HG02678 (cell line): ENCODE measurements at regions not wholly inside any gene's neighbourhood (a gene's known extent, or its start where the extent isn't known, plus 50 kb on each side); places are given as distances from the start of the nearest gene placed in this dataset.
"Not testable (repeated sequence)": the region's sequence is repeated elsewhere in the genome, so short reads cannot be mapped to it uniquely, and the experiment has no call there.

Experiments used
- ATAC-seq: cut with Tn5 transposase; IDR thresholded peaks from one replicate; pipeline ENCODE4 v1.9.1; 2021; ENCODE audit warnings: mild to moderate bottlenecking, moderate library complexity; ENCODE audit not compliant: unreplicated experiment

DNA sequence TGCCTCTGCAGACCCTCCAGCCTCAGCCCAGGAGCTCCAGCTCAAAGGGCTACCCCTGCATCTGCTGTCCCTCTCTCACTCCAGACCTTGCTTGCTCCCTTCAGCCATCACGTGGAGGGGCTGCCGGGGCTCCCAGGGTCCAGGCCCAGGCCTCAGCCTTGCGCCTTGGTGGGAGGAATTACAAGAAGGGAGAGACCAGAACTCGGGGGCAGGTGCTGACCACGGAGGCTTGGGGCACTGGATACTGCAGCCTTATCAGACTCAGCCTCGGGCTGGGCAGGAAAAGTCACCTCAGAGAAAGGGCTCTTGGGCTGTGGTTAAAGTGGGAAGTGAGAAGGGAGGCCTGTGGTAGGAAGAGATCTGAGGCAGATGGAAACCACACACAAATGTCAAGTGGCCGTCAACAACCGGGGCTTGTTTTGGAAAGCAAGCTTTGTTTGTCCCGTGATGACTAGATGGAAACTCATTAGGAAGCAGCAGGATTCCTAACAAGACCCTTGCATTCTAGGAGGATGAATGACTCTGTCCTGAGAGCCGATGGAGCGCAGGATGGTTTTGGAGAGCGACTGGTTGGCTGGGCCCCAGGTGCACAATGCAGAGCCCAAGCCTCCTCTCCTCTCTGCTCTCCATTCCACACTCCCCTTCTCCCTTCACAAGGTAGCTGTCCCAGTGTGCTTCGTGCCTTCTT lies 1321.7 kb downstream of the TBC1D22A start:
- peak; percentile 65 for ATAC-seq

DNA sequence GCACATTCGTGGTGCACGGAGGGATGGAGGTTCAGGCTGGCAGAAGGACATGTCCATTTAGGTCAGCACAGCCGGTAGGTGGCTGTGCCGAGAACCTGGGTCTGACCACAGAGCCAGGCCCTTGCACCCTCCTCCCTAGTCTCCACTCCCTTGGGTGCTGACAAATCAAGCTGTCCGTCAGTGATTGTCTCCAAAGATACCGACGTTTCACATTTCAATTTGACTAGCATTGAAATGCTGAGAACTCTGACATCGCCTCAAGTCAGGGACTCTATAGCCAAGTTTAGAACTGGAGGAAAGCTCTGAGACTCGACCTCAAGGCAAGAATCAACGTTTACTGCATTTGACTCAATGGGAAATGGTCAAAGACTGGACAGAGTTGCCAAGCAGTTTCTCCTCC lies 1321.1 kb downstream of the TBC1D22A start:
- ATAC-seq = peak; percentile 32

DNA sequence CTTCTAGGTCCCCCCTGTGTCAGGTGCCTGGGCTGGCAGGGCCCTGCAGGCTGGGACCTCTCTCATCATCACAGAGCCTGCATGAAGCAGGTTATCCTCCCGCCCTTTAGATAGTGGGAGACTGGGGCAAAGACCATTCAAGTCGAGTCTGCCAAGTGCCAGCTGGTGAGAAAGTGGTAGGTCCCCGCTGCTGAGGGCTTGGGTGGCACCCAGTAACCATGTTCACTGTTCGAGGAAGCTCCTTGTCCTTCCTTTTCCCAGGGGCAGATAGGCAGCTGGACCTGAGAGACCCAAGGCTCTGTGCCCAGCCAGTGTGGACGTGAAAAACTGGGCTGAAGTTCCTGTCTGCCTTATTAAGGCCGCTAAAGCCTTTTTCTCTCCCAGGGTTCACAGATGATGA lies 1319.8 kb downstream of the TBC1D22A start:
- no peak for ATAC-seq

DNA sequence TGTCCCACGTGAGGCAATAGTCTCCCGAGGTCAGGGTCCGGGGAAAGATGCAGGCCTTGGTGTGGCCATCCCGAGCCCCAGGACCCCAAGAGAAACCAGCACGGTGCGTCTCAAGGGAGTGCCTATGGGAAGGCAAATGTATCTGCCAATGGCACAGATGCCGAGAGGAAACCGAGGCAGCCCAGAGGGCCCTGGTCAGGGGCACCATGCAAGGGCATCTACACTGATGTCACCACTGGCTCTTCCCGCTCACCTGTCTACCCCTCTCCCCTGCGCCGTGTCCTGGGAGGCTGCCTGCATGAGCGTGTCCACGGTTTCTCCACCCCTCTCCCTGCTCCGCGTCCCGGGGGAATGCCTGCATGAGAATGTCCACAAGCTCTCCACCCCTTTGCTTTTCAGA lies 1318.8 kb downstream of the TBC1D22A start:
- ATAC-seq = no peak

DNA sequence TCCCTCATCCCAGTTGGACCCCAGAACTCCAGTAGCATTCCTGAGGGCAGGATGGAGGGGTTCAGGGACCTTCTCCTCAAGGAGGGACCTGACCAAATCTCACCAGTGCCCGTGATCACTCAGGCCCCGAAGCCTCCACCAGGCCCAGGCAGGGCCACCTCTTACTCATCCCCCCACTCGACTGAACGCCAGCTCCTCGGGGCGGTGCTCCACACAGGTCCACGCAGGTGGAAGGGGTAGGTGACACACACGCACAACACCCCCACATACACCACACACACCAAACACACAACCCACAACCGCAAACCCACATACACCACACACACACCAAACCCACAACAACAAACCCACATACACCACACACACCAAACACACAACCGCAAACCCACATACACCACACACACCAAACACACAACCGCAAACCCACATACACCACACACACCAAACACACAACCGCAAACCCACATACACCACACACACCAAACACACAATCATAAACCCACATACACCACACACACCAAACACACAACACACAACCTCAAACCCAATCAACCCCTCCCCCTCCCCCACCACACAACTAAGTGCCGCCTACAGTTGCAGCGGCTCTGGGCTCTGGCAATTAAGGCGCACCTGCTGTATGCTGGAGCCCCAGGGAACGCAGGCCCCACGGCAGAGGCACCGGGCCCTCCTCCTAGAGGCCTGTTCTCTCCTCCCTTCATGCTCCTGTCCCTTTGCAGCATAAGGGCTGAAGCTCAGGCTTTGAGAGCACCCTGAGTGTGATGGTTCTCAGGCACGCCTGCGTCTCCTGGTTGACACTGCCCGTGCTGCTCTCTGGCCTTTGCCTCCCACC lies 1318.1 kb downstream of the TBC1D22A start:
- no peak for ATAC-seq

DNA sequence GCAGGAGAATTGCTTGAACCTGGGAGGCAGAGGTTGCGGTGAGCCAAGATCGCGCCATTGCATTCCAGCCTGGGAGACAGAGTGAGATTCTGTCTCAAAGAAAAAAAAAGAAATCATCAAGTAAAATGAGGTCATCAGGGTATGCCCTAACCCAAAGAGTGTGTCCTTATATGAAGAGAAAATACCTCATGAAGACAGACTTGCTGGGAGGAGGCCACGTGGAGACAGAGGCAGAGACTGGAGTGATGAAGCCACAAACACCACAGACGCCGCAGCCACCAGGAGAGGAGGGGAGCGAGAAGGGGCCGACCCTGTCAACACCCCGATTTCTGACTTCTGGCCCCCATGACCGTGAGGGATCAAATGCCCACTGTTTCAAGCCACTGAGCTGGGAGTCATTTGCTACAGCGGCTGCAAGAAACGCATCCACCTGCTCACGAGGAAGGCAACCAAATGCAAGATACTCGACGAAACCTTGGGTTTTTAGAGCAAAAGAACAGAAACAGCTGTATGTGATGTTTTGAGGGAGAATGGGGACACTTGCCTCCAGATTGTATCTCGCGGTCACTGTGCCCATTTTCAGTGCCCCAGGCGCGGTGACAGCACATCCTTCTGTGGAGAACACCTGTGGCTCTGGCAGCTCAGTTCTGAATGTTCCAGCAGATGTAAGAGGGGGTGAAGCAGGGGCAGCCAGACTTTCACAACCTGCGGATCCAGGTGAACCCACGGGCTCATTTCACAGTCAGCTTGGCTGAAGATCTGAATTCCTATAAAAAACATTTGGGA lies 1317.2 kb downstream of the TBC1D22A start:
- ATAC-seq = no peak

DNA sequence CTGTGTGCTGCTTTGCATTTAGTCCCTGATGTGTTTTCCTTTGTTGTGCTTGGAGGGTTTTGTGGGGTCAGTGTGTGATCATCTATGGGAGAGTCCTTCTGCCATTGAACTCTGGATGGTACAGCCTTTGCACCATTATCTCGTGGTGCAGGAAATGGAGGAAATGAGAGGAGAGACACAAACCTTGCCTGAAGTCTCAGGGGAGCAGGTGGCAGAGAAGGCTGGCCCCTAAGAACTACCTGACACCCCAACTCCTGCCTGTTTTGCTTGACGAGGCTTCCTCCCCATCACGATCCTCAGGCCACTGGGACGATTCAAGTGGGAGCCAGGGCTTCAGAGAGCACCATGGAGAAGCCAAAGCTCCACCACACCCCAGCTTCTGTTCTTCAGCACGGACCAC lies 1316.4 kb downstream of the TBC1D22A start:
- ATAC-seq = no peak

DNA sequence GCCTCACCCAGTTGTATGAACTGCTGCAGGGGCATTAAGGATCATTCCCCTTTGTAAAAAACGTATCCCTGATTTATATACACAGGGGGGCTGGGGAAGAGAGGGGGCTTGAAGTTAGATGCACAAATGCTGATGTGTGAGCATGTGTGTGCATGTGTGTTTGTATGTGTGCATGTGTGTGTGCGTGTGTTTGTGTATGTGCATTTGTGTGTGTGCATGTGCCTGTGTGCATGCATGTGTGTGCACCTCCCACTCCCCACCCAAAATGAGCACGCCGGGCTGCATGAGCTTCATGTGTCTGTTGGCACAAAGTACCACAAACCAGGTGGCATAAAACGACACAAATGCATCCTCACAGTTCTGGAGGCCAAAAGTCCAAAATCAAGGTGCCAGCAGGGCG lies 1315.2 kb downstream of the TBC1D22A start:
- ATAC-seq = no peak

DNA sequence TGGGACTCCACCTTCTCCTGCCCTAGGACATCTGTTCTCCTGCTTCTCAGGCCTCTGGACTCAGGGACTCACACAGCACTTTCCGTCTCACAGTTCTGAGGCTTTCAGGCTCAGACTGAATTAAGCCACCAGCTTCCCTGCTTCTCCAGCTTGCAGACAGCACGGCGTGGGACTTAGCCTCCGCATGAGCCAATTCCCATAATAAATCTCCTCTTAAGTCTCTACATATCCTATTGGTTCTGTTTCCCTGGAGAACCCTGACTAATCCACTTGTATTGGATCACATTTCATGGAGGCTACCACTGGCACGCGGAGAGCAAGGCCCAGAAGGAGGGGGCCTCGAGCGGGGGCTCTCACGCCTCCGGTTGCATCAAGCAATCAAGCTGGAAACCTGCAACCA lies 1313.6 kb downstream of the TBC1D22A start:
- ATAC-seq = no peak

DNA sequence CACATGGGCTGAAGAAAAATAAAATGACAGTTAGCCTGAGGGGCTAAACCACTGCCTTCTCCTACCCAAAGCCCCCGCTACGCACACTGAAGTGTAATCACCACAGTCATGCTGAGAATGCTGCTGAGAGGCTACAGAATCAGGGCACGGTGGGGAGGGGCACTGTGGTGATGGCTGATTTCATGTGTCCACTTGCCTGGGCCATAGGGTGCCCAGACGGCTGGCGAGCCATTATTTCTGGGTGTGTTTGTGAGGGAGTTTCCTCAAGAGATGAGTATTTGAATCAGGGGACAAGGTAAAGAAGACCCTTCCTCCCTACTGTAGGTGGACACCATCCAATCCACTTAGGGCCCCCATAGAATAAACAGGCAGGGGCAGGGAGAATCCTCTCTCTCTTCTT lies 1313.2 kb downstream of the TBC1D22A start:
- ATAC-seq = no peak

DNA sequence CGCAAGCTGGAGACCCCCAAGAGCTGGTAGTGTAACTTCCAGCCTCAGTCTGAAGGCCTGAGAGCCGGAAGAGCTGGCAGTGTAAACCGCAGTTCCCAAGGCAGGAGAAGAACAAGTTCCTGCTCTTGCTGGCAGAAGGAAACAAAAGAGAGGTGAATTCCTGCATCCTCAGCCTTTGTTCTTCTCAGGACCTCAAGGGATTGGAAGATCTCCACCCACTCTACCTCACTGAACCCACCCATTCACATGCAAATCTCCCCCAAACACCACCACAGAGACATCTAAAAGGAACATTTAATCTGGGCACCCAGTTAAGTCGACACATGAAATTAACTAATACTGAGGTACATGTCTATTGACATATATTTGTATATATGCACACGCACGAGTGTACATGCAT lies 1310.3 kb downstream of the TBC1D22A start:
- ATAC-seq = no peak

DNA sequence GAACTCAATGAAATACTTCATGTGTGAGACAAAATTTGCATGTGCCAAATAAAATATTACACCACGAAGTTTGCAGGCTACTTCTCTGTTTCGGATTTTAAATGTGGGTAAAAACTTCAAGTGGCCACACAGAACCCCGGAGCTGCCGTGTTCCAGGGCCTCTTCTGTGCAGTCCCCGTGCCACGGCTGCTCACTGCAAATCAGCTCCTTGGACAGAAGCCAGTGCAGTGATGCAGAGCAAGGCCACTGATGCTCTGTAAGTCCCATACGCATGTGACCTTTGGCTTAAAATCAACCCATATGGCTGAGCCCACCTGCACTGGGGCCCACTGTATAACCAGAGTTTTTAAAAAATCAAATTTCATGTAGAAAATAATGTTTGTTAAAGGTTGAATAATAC lies 1309.4 kb downstream of the TBC1D22A start:
- ATAC-seq = no peak

DNA sequence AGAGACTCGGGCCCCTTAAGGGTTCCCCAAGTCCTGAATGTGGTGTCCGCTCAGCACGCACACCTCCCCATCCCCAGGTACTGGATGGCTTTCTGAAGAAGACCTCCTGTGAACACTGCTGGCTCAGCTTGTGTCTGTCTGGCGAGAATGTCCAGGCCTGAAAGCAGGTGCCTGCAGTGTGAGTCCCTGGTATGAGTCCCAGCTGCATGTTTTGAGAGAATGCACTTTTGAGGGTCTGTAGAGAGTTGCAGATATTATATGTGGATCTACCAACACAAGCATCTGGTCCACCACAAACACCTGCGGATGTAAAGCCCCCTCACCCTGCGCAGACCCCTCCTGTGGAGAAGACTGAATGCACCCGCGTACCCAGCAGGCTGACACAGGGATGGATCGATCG lies 1308.9 kb downstream of the TBC1D22A start:
- no peak for ATAC-seq

DNA sequence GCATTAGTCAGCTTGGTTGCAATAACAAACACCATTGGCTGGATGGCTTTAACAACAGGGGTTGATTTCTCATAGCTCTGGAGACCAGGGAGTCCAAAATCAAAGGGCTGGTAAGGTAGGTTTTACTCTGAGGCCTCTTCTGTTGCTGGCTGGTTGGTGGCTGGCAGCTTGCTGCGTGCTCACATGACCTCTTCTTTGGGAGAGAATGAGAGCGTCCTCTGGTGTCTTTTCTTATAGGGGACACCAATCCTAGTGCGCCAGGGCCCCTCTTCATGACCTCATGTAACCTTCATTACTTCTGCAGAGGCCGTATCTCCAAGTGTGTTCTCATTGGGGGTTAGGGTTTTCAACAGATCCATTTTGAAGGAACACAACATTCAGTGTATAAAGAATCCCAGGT lies 1308.3 kb downstream of the TBC1D22A start:
- no peak for ATAC-seq

DNA sequence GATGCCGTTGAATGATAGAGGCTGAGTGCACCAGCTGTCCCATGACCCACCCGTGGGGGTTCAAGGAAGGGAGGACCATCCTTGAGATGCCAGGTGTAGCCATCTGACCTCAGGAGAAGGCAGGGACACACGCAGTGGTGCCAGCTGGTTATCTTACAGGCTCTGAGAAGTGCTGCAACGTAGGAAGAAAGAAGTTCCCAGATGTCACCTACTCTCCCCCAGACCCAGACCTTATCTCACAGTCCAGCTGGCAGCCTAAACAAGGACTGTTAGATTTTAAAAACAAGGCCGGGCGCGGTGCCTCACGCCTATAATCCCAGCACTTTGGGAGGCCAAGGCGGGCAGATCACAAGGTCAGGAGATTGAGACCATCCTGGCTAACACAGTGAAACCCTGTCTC lies 1307.6 kb downstream of the TBC1D22A start:
- no peak for ATAC-seq

DNA sequence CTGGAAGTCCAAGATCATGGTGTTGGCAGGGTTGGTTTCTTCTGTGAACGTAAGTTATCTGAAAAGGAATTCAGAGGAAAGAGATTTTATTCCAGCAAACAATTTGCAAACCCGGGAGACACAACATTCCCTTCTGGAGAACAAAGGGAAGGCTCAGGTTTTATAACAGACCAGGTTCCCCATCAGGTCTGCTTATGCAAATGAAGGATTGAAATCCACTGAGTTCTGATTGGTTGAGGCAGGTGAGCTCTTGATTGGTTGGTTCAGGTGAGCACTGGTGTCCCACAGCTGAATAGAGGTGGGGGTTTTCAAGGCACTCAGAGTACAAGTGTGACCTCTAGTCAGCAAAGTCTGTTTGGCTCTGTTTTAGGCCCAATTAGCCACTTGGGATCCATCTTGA lies 1306.8 kb downstream of the TBC1D22A start:
- ATAC-seq = no peak

DNA sequence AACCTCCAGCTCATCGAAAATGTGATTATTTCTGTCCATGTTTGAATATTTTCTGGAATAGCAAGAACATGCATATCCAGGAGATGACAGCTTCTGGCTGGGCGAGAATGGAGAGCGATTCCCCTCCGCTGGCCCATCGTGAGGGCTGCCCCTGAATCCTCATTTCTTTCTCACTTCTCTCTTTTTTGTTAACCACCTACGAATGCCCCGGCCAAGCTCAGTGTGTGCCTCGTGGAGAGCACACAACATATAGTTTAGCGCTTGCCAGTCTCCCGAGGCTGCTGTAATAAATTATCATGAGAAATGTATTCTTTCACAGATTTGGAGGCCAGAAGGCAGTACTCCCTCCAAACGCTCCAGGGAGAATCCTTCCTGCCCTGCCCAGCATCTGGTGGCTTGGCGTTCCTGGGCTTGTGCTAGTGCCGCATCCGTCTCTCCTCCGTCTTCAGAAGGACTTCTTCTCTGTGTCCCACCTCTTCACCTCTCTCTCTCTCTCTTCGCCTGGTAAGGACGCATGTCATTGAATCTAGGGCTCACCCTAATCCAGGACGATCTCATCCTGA lies 1306.0 kb downstream of the TBC1D22A start:
- ATAC-seq = no peak

DNA sequence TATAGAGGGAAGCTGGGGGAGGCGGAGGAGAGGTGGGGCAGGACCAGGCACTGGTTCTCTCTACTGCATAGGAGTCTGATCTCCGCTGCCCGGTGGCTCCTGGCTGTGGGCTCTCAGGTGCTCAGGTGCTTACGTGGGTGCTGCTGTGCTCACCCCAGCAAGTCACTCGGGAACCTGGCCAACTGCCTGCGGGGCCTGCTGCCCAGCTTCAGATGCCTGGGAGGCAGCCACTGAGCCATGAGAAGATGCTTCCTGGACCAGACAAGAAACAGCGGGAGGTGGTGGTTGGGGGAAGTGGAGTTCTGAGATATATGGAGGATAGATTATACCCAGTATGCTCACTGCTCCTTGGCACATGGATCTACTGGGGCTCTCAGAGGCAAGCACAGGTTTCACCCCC lies 1303.4 kb downstream of the TBC1D22A start:
- no peak for ATAC-seq

DNA sequence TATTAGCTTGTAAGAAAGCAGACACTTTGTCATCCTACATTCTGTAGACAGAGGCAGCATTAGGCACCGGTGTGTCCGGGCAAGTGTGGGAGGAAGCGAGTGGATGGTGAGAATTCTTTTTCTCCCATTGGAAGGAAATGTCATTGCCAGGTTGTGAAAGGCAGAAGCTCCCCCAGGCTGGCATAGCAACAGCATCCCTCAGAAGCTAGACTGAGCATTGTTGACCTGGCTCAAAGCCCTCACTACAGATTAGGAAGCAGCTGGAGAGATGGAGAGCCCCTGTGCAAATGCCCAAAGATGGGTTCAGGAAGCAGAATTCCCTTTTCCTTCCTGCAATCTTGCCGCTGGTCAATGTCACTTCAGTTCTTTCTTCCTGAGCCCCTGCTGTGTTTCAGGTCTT lies 1299.3 kb downstream of the TBC1D22A start:
- no peak for ATAC-seq

DNA sequence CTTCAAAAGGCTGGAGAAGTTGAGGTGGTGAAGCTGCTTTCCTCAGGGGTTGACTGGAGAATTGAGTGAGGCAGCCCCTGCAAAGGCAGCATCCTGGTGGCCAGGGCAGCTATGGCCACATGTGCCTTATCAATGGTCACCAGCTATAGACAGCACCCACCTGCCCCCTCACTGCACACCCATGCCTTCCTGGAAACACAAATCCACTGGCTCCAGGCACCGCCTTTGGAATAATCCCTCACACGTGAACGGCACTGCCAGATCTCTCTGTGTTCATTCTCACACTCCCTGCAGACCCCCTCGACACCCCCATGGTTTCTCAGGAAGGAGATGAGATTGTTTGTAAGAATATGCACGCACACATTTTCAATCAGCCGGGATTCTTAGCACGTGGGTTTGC lies 1297.8 kb downstream of the TBC1D22A start:
- ATAC-seq = no peak

DNA sequence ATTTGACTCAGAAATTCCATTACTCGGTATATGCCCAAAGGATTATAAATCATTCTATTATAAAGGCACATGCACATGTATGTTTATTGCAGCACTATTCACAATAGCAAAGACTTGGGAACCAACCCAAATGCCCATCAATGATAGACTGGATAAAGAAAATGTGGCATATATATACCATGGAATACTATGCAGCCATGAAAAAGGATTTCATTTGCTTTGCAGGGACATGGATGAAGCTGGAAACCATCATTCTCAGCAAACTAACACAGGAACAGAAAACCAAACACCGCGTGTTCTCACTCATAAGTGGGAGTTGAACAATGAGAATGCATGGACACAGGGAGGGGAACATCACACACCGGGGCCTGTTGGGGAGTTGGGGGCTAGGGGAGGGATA lies 1297.1 kb downstream of the TBC1D22A start:
- not testable (repeated sequence) for ATAC-seq
